Suprapubic skin (tissue), 4 donors: ENCODE measurements at regions not wholly inside any gene's neighbourhood (a gene's known extent, or its start where the extent isn't known, plus 50 kb on each side); places are given as distances from the start of the nearest gene placed in this dataset.
"Not testable (repeated sequence)": the region's sequence is repeated elsewhere in the genome, so short reads cannot be mapped to it uniquely, and the experiment has no call there.

Experiments used
- DNase-seq, 2 donors: peaks; one replicate each; pipeline ENCODE4 v3.0.0-alpha.2; 2019; ENCODE audit warnings: low spot score in 2 of 2
- H3K27ac ChIP-seq: fragments of 200-600 bp; sonication (generic); one replicate; pipeline ENCODE4 v1.5.1; 2019
- H3K27me3 ChIP-seq: fragments of 200-600 bp; sonication (generic); one replicate; pipeline ENCODE4 v1.5.1; 2019
- H3K36me3 ChIP-seq: fragments of 200-600 bp; sonication (generic); one replicate; pipeline ENCODE4 v1.5.1; 2019
- H3K4me1 ChIP-seq: fragments of 200-600 bp; sonication (generic); one replicate; pipeline ENCODE4 v1.5.1; 2019
- H3K4me3 ChIP-seq: fragments of 200-600 bp; sonication (generic); one replicate; pipeline ENCODE4 v1.5.1; 2019; ENCODE audit warnings: mild to moderate bottlenecking
- H3K9me3 ChIP-seq: fragments of 200-600 bp; sonication (generic); one replicate; pipeline ENCODE4 v1.5.1; 2019
- CTCF ChIP-seq, 2 donors: fragments of 200-600 bp in 1 of 2; fragments of 450-650 bp in 1 of 2; sonication (generic) in 1 of 2; IDR thresholded peaks; one replicate each; pipeline ENCODE4 v1.5.1; 2016 to 2019; ENCODE audit warnings: antibody characterized with exemption in 2 of 2, mild to moderate bottlenecking in 1 of 2, moderate library complexity in 1 of 2
- EP300 ChIP-seq: sonication (generic); formaldehyde crosslinking; IDR thresholded peaks from one replicate; pipeline ENCODE4 v1.6.1; 2017; ENCODE audit warnings: antibody characterized with exemption
- POLR2A ChIP-seq, 2 donors: fragments of 450-650 bp; IDR thresholded peaks; one replicate each; pipeline ENCODE4 v1.6.1; 2017; ENCODE audit warnings: antibody characterized with exemption in 2 of 2, mild to moderate bottlenecking in 2 of 2, moderate library complexity in 2 of 2
- POLR2AphosphoS5 ChIP-seq, 3 donors: sonication (generic); formaldehyde crosslinking; IDR thresholded peaks; one replicate each; pipeline ENCODE4 v1.6.1; 2017; ENCODE audit warnings: antibody characterized with exemption in 3 of 3
- WGBS: methylation state at CpG from one replicate; pipeline ENCODE4 v1.1.5; 2018; 5-methylcytosine and 5-hydroxymethylcytosine counted together

GRCh38 chr7:53131697-53132096, 96.3 kb downstream of the POM121L12 start:
- H3K4me1 ChIP-seq, result no peaks in the 10 kb centered on the region
- no peak for DNase-seq
- TF ChIP-seq CTCF (IDR thresholded peaks at IDR 0.05) (no peak), EP300 (no peak), POLR2A (IDR thresholded peaks at IDR 0.05) (no peak), POLR2AphosphoS5 (IDR thresholded peaks at IDR 0.05) (no peak)
- 42% methylated on average over 1 of the region's 1 CpG for WGBS
- H3K27ac ChIP-seq, result no peak overlapping the region
- H3K4me3 ChIP-seq, result no peak overlapping the region
- H3K27me3 ChIP-seq, result no peaks in the 10 kb centered on the region
- no peaks in the 10 kb centered on the region for H3K36me3 ChIP-seq
- no peaks in the 10 kb centered on the region for H3K9me3 ChIP-seq

- DNase-seq, result no peak
- no peak overlapping the region for H3K4me3 ChIP-seq
- no peak overlapping the region for H3K27ac ChIP-seq
- no peaks in the 10 kb centered on the region for H3K36me3 ChIP-seq
- H3K4me1 ChIP-seq, result no peaks in the 10 kb centered on the region
- 92% methylated on average over 2 of the region's 2 CpGs for WGBS
- H3K9me3 ChIP-seq, result no peaks in the 10 kb centered on the region
- H3K27me3 ChIP-seq, result no peaks in the 10 kb centered on the region
- TF ChIP-seq CTCF (IDR thresholded peaks at IDR 0.05) (no peak), EP300 (no peak), POLR2AphosphoS5 (IDR thresholded peaks at IDR 0.05) (no peak), POLR2A (IDR thresholded peaks at IDR 0.05) (no peak)
Observed at GRCh38 chr7:53151496-53151895, 116.1 kb downstream of the POM121L12 start.

GRCh38 chr7:53187184-53187583, 151.8 kb downstream of the POM121L12 start:
- WGBS, result 89% methylated on average over 23 of the region's 27 CpGs
- H3K27ac ChIP-seq, H3K36me3 ChIP-seq, DNase-seq, H3K9me3 ChIP-seq, H3K27me3 ChIP-seq, H3K4me1 ChIP-seq, H3K4me3 ChIP-seq: not testable (repeated sequence)

GRCh38 chr7:53191191-53191695, 155.8 kb downstream of the POM121L12 start:
- TF ChIP-seq POLR2A (IDR thresholded peaks at IDR 0.05) (no peak), EP300 (no peak), CTCF (IDR thresholded peaks at IDR 0.05) (no peak), POLR2AphosphoS5 (IDR thresholded peaks at IDR 0.05) (no peak)
- no peak for DNase-seq
- 78% methylated on average over 3 of the region's 3 CpGs for WGBS

GRCh38 chr7:53191836-53192443, 156.5 kb downstream of the POM121L12 start:
- TF ChIP-seq POLR2A (IDR thresholded peaks at IDR 0.05), result no peak
- no peak for TF ChIP-seq CTCF (IDR thresholded peaks at IDR 0.05)
- TF ChIP-seq EP300, result no peak
- TF ChIP-seq POLR2AphosphoS5 (IDR thresholded peaks at IDR 0.05), result no peak
- no peaks in the 10 kb centered on the region for H3K27me3 ChIP-seq
- H3K9me3 ChIP-seq, result peaks cover 2% of the 10 kb centered on the region
- no peak overlapping the region for H3K4me3 ChIP-seq
- WGBS, result 69% methylated on average over 6 of the region's 6 CpGs
- no peaks in the 10 kb centered on the region for H3K36me3 ChIP-seq
- H3K4me1 ChIP-seq, result no peaks in the 10 kb centered on the region
- DNase-seq, result no peak
- no peak overlapping the region for H3K27ac ChIP-seq

More at GRCh38 chr7:53191191-53191695, 155.8 kb downstream of the POM121L12 start:
- no peak overlapping the region for H3K27ac ChIP-seq
- H3K9me3 ChIP-seq, result peaks cover 6% of the 10 kb centered on the region
- no peaks in the 10 kb centered on the region for H3K4me1 ChIP-seq
- H3K36me3 ChIP-seq, result no peaks in the 10 kb centered on the region
- H3K4me3 ChIP-seq, result no peak overlapping the region
- H3K27me3 ChIP-seq, result no peaks in the 10 kb centered on the region

GRCh38 chr7:53205006-53205405, 169.6 kb downstream of the POM121L12 start:
- H3K27me3 ChIP-seq, result no peaks in the 10 kb centered on the region
- WGBS, result 82% methylated on average over 3 of the region's 3 CpGs
- TF ChIP-seq CTCF (IDR thresholded peaks at IDR 0.05) (no peak), POLR2AphosphoS5 (IDR thresholded peaks at IDR 0.05) (no peak), POLR2A (IDR thresholded peaks at IDR 0.05) (no peak), EP300 (no peak)

More at GRCh38 chr7:53205006-53205405, 169.6 kb downstream of the POM121L12 start:
- Histone ChIP-seq H3K4me3 (no peak overlapping the region), H3K4me1 (no peaks in the 10 kb centered on the region), H3K9me3 (no peaks in the 10 kb centered on the region), H3K27ac (no peak overlapping the region), H3K36me3 (no peaks in the 10 kb centered on the region)
- DNase-seq, result no peak
